ENCODE measurements at regions not wholly inside any gene's neighbourhood (a gene's known extent, or its start where the extent isn't known, plus 50 kb on each side); places are given as distances from the start of the nearest gene placed in this dataset.
A peak's percentile ranks its signal among the peaks of the same experiment; 100 is the strongest.

DNA sequence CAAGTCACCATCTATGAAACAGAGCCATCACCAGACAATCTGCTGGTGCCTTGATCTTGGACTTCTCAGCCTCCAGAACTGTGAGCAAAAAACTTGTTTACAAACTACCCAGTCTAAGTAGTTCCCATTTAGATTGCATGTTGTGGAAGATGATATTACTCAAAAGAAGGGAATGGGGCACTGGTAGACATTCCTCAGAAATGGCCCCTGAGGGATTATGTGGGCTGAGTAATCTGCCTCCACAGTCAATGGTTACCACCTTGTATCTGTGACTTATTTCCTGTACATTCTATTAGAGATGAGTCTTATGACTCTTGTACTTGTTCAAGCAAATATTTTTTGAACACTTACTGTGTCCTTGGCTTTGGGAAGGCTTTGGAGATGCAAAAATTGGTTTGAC is 160.4 kb downstream of the NUP35 start:
- DNase-seq (ENCODE audit: low read depth), result peak; percentile 40

DNA sequence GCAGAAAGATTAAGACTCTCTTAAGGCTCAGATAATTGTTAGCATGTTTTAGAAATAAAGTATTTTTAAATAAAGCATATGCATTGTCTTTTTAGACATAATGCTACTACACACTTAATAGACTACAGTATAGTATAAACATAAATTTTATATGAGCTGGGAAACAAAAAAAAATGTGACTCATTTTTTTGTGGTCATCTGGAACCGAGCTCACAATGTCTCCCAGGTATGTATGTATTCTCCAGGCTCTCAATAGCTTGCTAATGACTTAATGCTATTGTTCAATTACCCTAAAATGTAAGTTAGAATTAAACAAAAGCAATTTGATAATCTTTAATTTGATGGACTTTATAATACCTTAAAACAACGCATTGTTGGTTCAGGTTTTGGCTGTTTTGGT is 167.2 kb downstream of the NUP35 start:
- no peak for DNase-seq (ENCODE audit: low read depth)

DNA sequence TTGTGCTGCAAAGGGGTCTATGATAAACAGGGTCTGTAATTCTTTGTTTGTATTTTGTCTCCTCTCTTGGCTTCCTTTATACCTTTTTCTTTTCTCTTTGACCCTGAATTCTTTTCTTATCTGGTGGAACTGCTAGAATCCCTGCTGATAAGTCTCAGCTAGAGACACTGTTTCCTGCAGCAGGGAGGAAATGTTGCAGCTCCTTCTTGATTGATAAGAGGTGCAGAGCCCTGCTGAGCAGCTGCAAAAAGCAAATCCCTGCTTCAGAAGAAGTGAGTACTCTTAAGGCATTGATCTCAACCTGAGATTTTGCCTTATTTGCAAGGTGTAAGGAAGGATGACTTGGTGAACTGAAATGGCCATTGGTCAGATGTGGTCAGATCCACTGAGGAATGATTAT is 167.8 kb downstream of the NUP35 start:
- DNase-seq (ENCODE audit: low read depth), result no peak

DNA sequence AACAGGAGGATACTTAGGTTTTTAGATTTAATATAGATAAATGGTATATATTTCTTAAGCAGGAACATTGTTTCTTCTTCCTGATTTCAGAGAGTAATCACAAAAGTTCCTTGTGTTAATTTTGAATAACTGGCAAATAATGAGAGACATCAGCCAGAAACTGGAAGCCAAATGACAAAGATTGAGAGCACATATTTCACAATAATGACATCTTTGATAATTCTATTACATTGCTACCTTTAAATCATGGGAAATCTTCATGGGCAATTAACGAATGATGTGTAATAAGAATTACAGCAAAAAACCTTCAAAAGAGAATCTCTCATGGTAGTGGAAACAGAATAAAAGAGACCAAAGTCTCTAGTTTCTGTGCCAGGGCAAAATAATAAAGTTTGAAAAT is 215.1 kb downstream of the NUP35 start:
- DNase-seq (ENCODE audit: low read depth), result no peak

DNA sequence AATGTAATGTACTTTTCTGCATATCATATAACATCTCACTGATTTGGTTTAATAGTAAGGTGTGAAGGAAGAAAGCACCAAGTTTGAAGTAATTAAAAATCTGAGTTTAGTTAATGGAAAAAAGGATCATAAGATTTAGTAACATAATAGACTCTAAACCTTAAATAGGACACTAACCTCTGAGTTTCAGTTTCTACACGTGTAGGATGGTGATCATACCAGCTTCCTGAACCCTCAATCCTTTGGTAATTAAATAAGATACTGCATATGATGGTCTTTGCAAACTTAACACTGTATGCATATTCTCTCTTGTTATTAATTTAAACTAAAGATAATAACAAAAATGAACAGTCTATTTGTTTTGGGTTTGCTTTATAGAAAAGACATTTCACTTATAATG is 216.8 kb downstream of the NUP35 start:
- DNase-seq (ENCODE audit: low read depth), result no peak

DNA sequence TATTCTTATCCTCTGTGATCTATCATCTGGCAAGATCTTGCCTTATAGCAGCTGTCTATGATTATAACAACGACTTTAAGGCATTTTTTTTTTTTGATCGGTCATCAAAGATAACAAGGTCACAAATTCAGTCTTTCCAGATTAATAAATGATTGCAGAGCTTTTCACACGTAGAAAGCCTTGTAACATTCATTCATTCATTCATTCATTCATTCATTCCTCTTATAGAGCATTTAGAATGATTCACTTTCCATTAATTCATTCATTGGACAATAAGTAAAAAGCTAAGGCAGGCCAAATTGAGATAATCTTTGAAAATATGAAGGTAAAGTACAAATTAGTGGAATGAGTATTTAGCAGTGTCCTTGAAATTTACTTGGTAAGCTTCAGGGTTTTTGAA is 223.7 kb downstream of the NUP35 start:
- DNase-seq (ENCODE audit: low read depth), result no peak

DNA sequence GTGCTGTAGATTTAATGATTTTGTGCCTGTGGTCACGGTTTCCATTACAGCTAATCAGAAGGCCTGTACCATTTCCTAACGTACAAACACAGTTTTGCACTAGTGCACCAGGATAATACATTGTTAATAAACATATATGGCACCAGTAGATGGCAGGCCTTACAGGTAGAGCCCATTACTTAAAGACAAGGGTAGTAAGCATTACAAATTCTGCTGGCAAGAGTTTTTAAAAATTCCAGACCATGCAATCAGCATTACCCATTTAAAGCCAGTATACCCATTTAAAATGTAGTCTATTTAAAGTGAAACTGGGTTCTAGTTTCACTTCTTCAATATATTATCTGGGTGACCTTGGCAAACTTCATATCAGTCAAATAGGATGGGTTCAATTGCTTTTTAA is 224.2 kb downstream of the NUP35 start:
- no peak for DNase-seq (ENCODE audit: low read depth)

DNA sequence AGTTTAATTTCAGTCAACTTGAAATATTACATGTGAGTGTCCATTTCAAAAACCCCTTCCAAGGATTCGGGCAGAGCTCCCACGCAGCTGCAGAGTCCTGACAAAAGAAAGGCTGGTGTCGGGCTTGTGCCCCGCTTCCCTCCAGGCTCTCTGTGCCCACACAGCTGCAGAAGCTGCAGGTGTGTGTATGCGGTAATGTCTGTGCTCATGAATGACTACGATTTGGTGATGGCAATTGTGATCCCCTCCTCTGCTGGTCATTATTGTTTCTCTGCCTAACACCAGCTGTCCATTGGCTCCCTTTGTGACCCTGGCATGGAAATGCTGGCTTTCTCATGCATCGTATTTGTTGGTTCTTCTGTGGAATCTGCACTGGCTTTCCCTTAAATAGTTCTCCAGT is 224.8 kb downstream of the NUP35 start:
- no peak for DNase-seq (ENCODE audit: low read depth)

DNA sequence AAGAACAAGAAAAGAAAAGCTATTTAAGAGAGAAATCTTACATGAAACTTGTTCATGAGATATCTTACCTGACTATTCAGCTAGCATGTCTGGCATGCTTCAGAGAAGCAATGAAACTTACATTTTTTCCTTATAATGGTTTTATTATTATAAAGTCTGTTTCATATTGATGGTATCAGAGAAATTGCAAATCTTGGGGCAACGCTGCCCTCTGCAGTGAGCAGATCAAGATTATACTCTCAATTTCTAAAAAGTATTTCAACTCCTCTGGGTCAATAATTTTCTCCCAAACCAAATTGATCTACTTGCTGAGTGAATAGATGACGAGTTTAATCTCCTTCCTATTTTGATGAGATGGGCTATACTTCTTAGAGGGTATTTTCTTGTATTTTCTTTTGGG is 235.6 kb downstream of the NUP35 start:
- DNase-seq (ENCODE audit: low read depth), result no peak

DNA sequence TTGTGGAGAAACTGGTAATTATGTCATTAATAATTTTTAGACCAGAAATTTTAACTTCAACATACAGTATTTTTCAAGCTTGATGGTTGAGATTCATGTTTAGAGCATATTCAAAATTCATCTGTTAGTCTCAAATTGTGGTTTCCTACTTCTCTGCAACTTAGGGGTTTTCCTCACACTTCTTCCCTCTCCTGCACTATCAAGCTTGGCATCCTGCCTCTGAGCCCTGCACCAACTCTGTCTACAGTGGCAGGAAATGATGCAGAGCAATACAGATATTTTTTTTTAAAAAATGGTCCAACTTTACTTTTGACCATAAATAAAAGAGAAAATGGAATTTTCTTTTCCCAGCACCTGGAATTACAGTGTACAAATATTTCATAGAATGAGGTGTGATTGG is 247.3 kb downstream of the NUP35 start:
- DNase-seq (ENCODE audit: low read depth), result no peak

DNA sequence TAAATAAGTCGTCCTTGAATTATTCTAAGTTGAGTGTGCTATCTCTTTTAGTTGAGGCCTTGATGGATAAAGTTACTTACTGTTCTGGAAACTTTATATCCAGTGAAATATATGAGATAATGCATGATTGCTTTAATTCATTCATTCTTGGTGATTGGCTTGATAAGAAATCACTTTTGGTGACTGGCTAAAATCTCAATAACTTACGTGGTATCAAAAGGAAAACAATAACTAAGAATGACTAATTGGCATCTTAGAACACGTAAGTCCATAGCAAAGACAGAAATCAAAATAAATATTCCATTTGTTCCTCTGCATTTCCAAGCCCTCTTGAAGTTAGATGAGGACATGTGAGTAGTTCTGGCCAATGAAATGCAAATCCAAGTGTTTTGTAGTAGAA is 251.6 kb downstream of the NUP35 start:
- no peak for DNase-seq (ENCODE audit: low read depth)

DNA sequence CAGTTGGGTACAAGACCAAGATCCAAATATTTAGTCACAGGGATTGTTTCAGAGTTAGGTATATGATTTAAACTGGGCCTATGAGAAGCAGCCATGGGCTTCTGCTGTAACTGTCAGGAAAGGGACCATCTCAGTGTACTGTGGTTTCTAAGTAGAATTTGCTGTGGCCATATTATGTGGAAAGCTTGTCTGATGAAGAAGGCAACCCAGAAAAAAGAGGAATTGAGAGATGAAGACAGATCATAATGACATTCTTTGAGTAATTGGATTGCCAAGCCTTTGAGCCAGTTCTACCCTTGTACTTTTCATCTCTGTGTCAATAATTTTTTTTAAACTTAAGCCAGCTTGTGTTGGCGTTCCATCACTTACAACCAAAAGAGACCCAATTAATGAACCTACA is 259.6 kb downstream of the NUP35 start:
- no peak for DNase-seq (ENCODE audit: low read depth)

DNA sequence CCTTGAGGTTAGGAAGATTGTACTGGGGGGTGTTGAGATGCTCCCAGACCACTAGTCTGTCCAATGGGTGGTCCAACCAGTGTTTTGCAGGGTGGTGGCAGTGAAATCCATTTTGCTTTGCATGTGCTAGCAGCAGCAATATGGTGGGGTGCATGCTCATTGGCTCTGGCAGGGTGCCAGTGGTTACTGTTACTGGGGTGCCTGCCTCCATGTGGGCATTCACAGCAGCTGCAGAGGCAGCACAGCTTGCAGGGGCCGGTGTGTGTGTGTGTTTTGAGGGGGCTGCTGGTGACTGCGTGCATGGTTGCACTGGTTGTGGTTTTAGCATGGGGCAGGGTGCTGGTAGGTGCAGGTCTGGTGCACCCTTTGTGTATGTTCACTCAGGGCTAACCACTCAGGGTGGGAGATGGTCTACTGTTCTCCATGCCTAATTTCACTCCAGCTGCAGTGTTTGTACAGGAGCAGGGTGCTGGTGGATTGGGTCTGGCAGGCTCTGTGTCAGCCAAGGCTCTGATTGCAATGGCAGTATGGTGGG is 265.4 kb downstream of the NUP35 start:
- DNase-seq (ENCODE audit: low read depth), result no peak

DNA sequence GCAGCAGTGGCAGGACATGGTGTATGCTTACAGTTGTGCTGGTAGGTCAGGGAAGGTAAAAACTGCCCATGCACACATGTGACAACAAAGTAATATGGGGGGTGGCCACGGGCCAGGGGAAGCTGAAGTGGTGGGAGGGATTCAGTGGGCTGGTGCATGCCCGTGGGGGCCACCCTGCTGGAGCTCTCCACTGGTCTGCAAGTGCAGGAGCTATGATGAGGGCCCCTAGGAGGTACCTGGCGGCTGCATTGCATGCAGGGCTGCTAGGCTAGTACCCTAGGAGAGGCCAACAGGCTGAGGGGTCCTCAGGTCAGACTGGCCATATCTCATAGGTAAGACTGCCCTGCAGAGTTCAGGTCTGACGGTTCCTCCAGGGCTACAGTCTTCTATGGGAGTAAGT is 265.9 kb downstream of the NUP35 start:
- DNase-seq (ENCODE audit: low read depth), result no peak

DNA sequence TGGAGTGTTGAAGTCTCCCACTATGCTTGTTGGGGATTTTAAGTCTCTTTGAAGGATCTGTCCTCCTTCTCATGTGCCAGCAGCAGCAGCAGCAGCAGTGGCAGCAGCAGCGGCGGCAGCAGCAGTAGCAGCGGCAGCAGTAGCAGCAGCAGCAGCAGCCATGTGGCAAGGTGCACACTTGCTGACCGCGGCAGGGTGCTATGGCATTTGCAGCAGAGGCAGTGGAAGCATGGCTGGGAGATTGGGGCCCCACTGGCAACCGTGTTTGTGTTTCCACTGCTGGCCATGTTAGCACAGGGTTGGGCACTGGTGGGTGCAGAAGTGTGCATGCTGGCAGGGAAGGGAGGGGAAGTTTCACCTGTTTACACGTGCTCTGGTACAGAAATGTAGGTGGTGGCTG is 280.1 kb downstream of the NUP35 start:
- no peak for DNase-seq (ENCODE audit: low read depth)

DNA sequence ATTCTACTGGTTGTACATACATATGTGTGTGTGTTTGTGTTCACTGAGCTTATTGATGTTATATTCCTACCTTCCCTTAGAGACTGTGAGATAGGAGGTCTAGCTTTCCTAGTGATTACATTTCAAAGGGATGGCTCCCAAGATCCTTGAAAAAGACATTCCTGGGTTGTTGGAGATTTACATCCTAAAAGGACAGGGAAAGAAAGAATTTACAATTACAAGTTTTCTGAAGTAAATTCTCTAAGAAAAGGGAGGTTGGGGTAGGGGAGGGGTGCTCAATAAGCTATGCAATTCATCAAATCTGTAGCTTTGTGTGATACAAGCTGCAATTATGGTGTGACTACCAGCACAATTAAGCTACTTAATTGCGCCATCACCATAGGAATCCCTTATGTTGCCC is 284.3 kb downstream of the NUP35 start:
- DNase-seq (ENCODE audit: low read depth), result no peak

DNA sequence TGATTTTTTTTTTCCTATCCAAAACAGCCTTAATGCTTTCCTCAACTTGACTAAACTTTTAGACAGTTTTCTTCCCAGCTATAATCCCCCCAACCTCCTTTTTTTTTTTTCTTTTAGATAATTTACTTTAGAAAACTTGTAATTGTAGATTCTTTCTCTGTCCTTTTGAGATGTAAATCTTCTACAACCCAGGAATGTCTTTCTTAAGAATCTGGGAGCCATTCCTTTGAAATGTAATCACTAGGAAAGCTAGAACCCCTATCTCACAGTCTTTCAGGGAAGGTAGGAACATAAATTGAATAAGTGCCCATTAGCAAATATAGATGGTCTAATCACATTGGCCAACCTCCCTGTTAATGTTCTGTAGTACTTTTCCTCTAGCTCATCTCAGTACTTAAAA is 285.4 kb downstream of the NUP35 start:
- no peak for DNase-seq (ENCODE audit: low read depth)

DNA sequence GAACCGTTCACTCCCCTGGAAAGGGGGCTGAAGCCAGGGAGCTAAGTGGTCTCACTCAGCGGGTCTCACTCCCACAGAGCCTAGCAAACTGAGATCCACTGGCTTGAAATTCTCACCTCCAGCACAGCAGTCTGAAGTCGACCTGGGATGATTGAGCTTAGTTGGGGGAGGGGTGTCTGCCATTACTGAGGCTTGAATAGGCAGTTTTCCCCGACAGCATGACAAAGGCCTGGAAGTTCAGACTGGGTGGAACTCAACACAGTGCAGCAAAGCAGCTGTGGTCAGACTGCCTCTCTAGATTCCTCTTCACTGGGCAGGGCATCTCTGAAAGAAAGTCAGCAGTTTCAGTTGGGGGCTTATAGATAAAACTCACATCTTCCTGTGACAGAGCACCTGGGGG is 292.5 kb downstream of the NUP35 start:
- DNase-seq (ENCODE audit: low read depth), result no peak

DNA sequence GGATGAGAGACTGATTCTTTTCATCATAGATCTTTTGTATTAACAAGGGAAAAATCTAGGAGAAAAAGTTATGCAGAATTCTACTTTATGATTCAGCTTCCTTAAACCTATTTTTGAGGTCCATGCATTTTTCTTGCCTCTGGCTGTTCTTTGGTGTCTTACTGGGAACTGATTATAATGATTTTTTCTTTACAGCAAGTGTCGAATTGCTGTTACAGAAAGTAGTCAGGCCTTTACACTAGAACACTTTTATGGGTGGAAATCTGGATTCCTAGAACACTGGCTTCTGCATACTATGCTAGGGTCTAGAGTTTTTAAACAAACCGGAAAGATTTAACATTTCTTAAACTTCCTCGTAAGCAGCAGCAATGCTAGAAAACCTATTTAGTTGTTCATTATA is 302.6 kb downstream of the NUP35 start:
- DNase-seq (ENCODE audit: low read depth), result no peak

DNA sequence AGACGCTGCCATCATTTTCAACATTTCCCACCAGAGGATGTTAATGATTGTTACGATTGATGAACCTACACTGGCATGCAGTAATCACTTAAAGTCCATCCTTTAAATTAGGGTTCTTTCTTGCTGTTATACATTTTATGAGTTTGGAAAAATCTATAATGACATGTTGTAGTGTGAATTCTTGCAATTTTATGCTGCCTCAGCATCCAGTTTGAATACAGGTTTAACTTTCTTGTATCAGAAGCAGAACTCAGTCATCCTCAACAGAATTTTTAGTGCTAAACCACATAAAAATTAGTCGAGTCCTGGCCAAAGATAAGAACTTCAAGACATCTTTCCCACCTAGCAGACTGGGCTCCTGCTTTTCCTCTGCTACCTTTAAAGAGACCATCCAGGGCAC is 303.3 kb downstream of the NUP35 start:
- no peak for DNase-seq (ENCODE audit: low read depth)

DNA sequence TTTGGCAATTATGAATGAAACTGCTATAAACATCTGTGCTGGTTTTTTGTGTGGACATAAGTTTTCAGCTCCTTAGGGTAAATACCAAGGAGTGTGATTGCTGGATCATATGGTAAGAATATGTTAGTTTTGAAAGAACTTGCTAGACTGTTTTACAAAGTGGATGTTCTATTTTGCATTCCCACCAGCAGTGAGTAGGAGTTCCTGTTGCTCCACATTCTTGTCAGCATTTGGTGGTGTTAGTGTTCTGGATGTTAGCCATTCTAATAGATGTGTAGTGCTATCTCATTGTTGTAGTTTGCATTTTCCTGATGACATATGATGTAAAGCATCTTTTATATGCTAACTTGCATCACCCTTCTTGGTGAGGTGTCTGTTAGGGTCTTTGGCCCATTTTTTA is 304.6 kb downstream of the NUP35 start:
- no peak for DNase-seq (ENCODE audit: low read depth)

DNA sequence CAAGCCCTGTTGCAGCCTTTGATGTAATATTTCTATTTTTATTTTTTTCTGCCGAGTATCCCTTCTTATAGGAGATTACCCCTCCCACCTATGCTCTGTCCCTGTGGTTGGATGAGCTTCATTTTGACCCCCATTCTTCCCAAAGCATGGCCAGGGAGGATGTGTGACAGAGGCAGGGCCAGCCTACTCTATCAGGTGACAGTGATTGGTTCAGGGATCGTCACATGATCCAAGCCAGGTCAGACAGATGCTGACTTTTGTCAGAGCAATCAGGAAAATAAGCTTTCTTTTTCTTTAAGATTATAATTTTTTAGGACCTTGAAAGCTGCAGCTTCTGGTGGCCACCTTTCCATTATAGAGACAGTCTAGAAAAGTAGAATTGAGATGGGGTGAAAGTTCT is 314.3 kb downstream of the NUP35 start:
- no peak for DNase-seq (ENCODE audit: low read depth)

DNA sequence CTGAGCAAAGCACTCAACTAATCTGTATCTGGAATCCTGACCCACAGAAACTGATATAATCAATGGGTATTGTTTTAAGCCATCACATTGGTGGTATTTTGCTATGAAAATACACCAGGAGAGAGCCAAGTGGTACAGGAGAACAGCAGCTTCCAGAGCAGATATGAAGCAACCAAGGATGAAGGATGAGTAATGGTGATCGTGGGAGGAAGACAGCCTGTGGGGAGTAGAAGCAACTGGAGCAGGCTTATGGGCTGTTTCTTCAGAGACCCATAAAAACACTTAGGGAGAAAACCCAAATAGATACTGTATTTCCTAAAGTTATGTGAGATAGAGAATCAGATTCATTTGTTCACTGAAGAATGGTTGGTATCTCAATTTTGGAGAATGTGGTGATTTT is 330.8 kb downstream of the NUP35 start:
- DNase-seq (ENCODE audit: low read depth), result no peak

DNA sequence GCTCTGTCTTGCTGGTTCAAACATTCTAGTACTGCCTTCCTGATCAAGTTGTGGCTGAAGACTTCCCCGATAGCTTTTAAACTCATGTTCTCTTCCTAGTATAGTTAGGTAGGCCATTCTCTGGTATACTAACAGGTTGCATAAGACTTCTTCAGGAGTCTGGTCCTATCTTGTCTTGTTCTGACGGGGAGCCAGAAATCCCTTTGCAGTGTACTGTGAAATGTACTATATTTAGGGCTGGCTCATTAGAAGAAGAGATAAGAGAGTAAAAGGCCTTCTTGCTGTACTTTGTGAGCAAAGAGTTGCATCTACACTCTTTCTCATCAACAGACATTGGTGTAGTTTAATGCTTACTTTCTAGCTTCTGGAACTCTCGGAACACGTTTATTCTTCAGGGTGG is 331.9 kb downstream of the NUP35 start:
- no peak for DNase-seq (ENCODE audit: low read depth)

DNA sequence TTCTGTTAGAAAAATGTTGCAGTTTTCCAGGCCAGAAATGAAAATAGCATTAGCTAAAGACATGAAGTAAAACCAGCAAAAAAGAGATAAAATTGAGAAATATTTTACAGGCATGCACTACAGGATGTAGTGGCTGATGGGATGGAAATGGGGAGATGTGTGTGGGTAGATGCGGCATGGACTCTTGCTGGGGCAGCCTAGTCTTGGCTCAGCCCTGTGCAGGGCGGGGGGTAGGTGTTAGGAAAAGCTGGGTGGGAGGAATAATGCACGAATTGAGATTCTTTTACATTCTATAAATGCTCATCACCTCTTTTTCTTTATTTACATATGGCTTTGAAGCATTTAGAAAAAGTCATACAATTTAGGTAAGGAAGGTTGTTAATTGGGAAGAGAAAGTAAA is 334.2 kb downstream of the NUP35 start:
- DNase-seq (ENCODE audit: low read depth), result no peak

All from fibroblast of gingiva (primary cell).